ENCODE measurements at regions not wholly inside any gene's neighbourhood (a gene's known extent, or its start where the extent isn't known, plus 50 kb on each side); places are given as distances from the start of the nearest gene placed in this dataset.
"Not testable (repeated sequence)": the region's sequence is repeated elsewhere in the genome, so short reads cannot be mapped to it uniquely, and the experiment has no call there.

DNA sequence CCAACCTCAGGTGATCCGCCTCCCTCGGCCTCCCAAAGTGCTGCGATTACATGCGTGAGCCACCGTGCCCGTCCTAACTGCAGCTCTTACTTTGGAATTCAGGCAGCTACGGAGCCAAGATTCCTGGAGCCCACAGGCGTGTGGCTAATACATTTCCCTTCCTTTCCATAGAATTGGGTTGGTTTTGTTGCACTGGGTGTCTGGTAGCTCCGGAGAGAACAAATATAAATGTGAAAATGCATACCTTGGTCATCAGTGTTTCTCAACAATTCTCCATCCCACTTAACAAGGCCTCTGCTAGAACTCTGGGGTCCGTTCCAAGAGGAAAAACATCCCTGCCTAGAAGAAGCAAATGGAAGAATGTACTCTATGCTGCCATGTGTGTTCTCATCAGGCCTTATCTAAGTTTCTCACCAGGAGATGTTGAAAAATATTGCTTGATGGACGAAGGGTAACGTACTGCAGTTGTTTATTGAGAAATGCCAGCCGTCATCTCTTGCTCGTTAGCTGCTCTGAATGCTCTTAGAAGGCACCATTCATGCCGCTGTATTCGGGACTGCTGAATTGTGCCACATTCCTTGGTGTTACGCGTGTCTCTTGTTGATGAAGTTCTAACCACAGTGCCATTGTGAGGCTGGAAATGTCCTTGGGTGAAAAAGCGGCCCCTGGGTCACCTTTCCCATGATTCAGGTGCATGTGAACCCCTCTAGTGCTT lies 50.5 kb upstream of the CD99 start:
- DNase-seq (ENCODE audit: low read depth), result no peak

DNA sequence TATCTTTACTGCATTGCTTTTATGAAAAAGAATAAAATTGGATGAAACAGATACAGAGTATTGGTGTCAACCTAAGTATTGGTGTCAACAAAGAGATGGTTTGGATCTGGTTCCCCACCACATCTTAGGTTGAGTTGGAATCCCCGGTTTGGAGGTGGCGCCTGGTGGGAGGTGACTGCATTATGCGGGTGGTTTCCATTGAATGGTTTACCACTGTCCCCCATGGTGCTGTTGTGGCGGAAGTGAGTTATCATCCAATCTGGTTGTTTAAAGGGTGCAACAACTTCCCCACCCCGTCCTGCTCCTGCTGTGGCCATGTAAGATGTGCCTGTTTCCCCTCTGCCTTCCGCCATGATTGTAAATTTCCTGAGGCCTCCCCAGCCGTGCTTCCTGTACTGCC lies 52.8 kb upstream of the CD99 start:
- no peak for DNase-seq (ENCODE audit: low read depth)

DNA sequence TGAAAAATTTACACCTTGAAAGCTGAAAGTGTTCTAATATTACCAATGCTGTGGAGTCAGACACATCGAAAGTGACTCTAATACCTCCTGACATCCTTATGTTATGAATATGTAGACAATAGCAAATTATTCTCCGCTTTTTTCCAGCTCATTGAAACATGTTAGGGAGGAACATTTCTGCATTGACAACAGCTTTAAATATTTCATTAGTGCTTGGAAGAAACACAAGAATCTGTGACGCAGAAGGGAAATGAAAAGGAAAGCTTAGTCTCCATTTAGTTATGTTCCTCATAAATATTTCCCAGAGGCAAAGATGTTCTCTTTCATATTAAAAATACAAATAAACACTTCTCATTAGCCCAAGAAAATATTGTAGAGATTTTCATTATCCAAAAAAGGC lies 55.8 kb upstream of the CD99 start:
- DNase-seq (ENCODE audit: low read depth), result no peak

DNA sequence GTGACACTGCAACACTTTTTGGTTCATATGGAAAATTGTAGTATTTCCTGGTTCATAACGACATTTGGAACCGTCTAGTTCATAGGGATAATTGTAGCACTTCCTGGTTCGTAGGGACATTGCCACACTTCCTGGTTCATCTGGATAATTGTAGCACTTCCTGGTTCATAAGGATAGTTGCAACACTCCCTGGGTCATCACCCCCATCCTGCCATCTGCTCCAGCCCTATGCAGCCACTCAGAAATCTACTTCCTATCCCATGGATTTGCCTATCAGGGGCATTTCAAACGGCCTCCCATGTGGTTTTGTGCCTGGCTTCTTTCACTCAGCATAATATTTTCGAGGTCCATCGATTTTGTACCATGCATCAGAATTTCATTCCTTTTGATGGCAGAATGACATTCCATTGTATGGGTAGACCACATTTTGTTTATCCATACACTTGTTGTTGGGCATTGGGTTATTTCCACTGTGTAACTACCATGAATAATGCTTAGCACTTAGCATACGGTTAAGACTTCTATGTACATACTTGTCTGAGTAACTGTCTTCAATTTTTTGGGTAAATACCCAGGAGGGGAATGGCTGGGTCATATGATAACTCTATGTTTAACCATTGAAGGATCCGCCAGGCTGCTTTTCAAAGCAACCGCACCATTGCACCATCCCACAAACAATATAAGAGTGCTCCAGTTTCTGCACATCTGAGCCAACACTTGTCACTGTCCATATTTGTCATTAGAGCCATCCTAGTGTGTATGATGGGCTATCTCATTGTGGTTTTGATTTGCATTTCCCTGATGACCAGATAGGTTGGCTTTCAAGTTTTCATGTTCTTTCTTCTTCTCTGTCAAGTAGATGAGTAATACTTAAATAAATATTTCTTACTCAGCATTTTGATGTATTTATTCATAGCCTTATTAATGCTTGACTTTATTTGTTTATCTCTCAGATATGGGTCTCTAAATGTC lies 58.3 kb upstream of the CD99 start:
- DNase-seq (ENCODE audit: low read depth), result no peak

DNA sequence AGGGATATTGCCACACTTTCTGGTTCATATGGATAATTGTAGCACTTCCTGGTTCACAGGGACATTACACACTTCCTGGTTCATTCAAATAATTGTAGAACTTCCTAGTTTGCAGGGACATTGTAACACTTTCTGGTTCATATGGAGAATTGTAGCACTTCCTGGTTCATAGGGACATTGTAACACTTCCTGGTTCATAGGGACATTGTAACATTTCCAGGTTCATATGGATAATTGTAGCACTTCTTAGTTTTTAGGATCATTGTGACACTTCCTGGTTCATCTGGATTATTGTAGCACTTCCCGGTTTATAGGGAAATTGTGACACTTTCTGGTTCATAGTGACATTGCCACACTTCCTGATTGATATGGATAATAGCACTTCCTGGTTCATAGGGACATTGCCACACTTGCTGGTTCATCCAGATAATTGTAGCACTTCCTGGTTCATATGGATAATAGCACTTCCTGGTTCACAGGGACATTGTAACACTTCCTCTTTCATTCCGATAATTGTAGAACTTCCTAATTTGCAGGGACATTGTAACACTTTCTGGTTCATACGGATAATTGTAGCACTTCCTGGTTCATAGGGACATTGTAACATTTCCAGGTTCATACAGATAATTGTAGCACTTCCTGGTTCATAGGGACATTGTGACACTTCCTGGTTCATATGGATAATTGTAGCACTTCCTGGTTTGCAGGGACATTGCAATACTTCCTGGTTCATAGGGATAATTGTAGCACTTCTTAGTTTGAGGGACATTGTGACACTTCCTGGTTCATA lies 59.2 kb upstream of the CD99 start:
- no peak for DNase-seq (ENCODE audit: low read depth)

DNA sequence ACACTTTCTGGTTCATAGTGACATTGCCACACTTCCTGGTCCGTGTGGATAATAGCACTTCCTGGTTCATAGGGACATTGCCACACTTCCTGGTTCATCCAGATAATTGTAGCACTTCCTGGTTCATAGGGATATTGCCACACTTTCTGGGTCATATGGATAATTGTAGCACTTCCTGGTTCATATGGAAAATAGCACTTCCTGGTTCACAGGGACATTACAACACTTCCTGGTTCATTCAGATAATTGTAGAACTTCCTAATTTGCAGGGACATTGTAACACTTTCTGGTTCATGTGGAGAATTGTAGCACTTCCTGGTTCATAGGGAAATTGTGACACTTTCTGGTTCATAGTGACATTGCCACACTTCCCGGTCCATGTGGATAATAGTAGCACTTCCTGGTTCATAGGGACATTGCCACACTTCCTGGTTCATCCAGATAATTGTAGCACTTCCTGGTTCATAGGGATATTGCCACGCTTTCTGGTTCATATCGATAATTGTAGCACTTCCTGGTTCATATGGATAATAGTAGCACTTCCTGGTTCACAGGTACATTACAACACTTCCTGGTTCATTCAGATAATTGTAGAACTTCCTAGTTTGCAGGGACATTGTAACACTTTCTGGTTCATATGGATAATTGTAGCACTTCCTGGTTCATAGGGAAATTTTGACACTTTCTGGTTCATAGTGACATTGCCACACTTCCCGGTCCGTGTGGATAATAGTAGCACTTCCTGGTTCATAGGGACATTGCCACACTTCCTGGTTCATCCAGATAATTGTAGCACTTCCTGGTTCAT lies 60.0 kb upstream of the CD99 start:
- DNase-seq (ENCODE audit: low read depth), result not testable (repeated sequence)

DNA sequence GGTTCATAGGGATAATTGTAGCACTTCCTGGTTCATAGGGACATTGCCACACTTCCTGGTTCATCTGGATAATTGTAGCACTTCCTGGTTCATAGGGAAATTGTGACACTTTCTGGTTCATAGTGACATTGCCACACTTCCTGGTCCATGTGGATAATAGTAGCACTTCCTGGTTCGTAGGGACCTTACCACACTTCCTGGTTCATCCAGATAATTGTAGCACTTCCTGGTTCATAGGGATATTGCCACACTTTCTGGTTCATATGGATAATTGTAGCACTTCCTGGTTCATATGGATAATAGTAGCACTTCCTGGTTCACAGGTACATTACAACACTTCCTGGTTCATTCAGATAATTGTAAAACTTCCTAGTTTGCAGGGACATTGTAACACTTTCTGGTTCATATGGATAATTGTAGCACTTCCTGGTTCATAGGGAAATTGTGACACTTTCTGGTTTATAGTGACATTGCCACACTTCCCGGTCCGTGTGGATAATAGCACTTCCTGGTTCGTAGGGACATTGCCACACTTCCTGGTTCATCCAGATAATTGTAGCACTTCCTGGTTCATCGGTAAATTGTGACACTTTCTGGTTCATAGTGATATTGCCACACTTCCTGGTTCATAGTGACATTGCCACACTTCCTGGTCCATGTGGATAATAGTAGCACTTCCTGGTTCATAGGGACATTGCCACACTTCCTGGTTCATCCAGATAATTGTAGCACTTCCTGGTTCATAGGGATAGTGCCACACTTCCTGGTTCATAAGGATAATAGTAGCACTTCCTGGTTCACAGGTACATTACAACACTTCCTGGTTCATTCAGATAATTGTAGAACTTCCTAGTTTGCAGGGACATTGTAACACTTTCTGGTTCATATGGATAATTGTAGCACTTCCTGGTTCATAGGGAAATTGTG lies 60.8 kb upstream of the CD99 start:
- not testable (repeated sequence) for DNase-seq (ENCODE audit: low read depth)

DNA sequence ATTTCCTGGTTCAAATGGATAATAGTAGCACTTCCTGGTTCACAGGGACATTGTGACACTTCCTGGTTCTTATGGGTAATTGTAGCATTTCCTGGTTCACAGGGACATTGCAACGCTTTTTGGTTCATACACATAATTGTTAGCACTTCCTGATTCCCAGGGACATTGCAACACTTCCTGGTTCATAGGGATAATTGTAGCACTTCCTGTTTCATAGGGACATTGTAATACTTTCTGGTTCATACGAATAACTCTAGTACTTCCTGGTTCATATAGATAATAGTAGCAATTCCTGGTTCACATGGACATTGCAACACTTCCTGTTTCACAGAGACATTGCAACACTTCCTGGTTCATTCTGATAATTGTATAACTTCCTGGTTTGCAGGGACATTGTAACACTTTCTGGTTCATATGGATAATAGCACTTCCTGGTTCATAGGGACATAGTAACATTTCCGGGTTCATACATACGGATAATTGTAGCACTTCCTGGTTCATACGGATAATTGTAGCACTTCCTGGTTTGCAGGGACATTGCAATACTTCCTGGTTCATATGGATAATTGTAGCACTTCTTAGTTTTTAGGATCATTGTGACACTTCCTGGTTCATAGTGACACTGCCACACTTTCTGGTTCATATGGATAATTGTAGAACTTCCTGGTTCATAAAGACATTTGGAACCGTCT lies 61.6 kb upstream of the CD99 start:
- DNase-seq (ENCODE audit: low read depth), result no peak

DNA sequence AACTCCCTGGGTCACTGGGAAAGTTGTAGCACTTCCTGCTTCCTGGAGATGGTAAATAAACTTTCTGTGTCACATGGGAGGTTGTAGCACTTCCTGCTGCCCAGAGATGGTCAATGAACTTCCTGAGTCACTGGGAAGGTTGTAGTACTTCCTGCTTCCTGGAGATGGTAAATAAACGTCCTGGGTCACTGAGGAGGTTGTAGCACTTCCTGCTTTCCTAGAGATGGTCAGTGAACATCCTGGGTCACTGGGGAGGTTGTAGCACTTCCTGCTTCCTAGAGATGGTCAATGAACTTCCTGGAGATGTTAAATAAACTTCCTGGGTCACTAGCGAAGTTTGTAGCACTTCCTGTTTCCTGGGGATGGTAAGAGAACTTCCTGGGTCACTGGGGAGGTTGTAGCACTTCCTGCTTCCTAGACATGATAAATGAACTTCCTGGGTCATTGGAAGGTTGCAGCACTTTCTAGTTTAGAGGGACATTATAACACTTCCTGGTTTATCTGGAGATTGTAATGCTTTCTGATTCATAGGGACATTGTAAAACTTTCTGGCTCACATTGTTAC lies 62.3 kb upstream of the CD99 start:
- DNase-seq (ENCODE audit: low read depth), result no peak

DNA sequence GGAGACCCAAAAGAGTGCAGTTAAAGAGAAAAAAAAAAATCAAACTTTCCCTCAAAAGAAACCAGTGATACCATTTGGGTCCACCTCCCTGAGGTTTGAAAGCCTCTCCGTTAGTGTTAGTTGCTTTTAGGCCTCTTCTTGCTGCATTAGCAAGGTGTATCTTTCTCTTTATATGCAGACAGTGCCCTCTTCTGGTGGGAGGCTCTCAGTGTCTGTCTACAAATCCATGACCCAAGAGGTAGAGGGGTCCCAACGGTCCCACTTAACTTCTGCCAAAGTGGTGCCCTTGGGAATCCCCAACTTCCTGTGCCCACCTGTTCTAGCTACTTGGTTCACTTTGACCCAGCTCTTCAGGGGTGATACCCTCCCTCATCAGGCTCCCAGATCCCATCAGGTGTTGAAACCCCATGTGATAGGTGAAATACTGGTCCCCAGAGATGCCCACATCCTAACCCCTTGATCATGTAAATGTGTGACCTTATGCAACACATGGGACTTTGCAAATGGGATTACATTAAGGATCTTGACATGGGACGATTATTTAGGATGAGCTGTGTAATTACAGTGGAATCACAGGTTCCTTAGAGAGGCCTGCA lies 63.7 kb upstream of the CD99 start:
- DNase-seq (ENCODE audit: low read depth), result peak; percentile 65

DNA sequence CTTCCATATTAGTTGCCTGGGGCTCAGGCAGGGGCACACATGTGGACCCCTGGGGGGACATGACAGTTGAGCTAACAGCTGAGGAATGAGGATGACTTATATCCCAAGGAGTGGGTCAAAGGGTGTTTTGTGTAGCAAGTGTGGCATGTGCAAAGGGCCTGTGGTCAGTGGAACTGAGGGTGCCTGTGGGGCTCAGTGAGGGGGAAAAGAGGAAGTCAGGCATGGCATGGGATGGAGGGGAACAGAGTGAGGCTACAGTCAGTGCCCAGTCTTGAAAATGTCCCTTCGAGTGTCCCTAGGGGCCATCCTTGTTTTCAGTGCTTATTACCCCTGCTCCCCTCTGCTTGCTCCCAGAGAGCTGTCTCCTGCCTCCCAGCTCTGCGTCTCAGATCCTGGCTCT lies 64.3 kb upstream of the CD99 start:
- DNase-seq (ENCODE audit: low read depth), result no peak

DNA sequence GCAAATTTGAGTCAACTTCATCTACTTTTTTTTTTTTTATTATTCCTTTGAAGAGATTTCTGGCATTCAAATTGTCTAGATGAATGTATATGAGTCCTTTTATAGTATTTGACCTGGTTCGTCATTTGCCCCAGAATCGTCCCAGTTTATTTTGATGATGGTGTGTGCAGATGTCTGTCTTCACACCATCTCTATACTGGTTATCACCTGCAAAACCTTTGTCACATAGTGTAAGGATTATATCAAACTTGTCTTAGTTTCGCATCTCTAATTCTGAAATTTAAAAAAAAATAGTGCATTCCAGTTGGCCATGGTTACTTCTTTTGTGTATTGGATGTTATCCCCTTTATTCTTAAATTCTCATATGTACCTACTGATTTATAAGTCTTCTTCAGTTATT lies 70.5 kb upstream of the CD99 start:
- DNase-seq (ENCODE audit: low read depth), result no peak

DNA sequence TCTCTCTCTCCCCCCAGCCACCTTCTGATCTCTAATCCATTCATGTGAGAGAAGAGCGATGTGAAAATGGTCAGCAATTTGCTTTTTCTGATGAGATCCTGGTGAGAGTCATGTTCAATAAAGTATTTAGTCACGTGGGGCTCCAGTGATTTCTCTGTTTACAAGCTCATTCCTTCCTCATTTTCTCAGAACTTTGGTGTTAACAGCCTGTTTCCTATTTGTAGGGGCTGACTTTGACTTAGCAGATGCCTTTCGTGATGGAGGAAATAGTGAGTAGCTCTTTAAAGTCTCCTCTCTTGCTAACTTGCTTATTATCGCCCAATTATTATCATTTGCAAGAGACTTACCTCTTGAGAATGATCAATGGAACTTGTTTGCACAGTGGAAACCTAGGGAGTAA lies 72.6 kb upstream of the CD99 start:
- DNase-seq (ENCODE audit: low read depth), result no peak

DNA sequence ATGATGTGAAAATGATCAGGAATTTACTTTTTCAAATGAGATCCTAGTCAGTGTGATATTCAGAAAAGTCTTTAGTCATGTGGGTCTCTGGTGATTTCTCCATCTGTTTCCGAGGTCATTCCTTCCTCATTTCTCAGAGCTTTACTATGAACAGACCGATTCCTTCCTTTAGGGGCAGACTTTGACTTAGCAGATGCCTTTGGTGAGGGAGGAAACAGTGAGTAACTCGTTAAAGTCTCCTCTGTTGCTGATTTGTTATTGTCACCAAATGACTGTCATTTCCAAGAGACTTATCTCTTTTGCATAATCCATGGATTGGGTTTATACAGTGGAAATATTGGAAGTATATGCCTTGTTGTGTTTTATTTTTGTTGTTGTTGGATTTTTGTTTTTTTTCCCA lies 76.2 kb upstream of the CD99 start:
- peak; percentile 83 for DNase-seq (ENCODE audit: low read depth)

DNA sequence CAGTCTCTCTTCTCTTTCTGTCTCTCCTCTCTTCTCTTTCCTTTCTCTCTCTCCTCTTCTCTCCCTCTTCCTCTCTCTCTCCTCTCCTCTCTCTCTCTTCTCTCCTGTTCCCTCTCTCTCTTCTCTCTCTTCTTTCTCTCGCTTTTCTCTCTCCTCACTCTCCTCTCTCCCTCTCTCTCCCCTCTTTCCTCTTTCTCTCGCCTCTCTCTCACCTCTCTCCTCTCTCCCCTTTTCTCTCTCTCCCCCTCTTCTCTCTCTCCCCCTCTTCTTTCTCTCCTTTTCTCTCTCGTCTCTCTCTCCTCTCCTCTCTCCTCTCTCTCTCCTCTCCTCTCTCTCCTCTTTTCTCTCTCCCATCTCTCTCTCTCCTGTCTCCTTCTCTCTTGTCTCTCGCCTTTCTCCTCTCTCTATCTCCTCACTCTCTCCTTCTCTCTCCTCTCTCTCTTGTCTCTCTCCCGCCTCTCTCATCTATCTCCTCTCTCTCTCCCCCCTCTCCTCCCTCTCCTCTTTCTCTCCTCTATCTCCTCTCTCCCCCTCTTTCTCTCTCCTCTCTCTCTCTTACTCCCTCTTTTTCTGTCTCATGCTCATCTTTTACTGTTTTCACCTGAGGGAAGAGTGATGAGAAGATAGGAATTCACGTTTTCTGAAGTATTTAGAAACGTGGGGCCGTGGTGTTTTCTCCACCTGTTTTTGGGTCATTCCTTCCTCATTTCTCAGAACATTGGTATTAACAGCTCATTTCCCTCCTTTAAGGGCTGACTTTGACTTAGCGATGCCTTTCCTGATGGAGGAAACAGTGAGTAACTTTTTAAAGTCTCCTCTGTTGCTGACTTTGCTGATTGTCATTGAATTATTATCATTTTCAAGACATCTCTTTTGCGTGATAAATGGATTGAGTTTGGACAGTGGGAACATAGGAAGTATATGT lies 80.6 kb upstream of the CD99 start:
- peak; percentile 63 for DNase-seq (ENCODE audit: low read depth)

DNA sequence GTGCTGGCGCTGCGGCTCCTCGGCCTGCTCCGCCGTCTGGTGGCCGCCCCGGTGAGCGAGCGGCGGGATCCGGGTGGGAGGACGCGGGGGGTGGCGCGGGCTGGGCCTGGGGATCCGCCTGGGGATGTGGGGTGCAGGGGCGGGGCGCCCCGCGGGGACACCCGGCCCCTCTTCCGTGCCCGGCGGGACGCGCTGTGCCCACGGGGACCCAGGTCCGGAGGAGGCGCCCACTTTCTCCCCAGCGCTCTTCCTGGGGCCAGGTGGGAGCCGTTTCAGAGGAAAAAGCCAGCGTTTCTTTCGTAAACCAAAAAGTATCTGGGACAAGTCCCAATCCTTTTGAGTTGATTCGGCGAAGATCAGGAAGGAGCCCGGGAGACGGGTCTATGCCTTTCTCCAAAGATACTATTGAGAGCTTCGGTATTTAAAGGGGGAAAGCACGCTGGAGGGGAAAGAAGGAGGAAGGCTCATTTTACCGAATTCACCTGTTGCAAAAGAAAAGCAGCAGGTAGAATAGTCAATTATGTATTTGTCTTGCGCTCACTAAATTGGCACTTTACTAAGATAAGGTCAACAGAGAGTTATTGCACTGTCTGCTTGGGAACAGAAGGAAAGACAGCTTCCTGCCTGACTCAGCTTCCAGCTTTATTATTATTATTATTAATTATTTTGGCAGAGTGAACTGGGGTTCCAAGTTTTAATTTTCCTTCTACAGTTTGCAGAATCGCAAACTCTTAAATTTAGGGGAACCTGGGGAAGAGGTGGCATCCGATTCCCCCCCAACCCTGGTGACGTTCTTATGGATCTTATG lies 81.5 kb upstream of the CD99 start:
- DNase-seq (ENCODE audit: low read depth), result peak; percentile 40

Data from ELR (cell line).